GM18951 (cell line): ENCODE measurements at regions not wholly inside any gene's neighbourhood (a gene's known extent, or its start where the extent isn't known, plus 50 kb on each side); places are given as distances from the start of the nearest gene placed in this dataset.

Experiments used
- POLR2A ChIP-seq: IDR thresholded peaks from 4 replicates; pipeline ENCODE4 v1.6.1; 2011; ENCODE audit warnings: mild to moderate bottlenecking; ENCODE audit not compliant: insufficient read length, insufficient read depth; ENCODE audit errors: extremely low read depth
- in situ Hi-C: fragments of 300-500 bp; cut with MboI; formaldehyde crosslinking; loops from one replicate; pipeline ENCODE4 v1.12.0; 2022; ENCODE audit warnings: low sequenced_read_pairs, mixed read lengths, inconsistent platforms; ENCODE audit not compliant: unreplicated experiment

DNA sequence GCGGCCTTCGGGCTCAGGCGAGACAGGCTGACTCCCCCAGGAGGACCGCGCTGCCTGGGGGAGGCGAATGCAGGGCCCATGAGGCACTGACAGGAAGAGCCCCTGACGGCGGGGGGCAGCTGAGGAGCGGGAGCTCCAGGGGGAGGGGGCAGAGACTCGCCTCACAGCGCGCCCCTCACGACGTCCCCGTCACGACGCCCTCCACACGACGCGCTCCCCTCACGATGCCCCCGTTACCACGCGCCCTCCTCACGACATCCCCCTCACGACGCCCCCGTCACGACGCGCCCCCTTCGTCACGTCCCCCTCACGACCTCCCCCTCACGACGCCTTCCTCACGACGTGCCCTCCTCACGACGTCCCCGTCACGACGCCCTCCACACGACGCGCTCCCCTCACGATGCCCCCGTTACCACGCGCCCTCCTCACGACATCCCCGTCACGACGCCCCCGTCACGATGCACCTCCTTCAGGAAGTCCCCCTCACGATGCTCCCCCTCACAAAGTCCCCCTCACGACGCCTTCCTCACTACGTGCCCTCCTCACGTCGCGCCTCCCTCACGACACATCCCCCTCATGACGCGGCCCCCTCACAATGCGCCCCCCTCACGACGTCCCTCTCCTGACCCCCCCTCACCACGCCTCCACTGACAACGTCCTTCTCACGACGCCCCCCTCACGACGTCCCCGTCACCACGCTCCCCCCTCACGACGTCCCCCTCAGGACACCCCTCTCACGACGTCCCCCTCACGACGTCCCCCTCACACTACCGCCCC is 99.6 kb downstream of the ING1 start:
- in situ Hi-C loops: loop anchor here (10.0 to 25.0 kb wide), 2 partner anchors 218 to 351 kb away; no protein-coding TSS in a partner anchor
- TF ChIP-seq POLR2A: no peak

DNA sequence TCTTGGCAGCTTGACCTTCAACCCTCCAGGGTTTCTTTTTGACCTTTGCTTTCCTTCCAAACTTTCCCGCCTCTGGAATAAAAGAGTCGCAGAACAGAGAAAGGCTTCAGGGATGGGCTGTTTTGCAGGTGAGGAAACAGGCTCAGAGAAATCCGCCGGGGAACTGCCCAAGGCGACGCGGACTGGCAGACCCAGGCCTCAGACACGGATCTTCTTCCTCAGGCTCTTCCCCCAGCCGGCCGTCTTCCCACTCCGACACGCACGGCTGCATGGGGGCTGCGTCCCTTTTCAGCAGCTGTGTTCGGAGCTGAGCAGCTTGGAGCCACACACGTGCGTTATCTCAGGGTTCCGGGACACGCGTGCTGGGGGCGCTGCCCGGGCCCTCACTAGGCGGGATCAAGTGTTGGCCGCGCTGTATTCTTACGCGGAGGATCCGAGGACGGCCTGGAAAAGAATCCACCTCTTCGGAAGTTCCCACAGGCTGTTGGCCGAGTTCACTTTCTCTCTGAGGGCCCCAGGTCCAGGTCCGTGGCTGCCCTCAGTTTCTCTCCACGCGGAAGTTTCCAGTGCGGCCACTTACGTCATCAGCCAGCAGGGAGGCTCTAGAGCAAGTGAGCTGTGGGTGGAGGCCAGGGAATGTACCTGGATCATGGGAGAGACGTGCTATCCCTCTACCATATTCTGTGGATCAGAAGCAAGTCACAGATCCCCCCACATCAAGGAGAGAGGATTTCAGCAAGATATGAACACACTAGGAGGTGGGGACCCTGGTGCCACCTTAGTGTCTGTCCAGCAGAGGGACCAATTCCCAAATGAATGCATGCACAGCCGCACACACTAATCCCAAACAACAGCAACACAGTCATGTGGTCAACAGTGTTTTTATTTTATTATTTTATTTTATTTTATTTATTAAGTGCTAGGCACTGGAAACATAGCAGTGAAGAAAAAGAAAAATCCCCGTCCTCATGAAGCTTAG is 100.4 kb downstream of the ING1 start:
- no peak for TF ChIP-seq POLR2A
- in situ Hi-C loops: loop anchor here (10.0 to 25.0 kb wide), 2 partner anchors 219 to 352 kb away; no protein-coding TSS in a partner anchor

GRCh38 chr13:110815471-110816204 is 99.2 kb downstream of the ANKRD10 start:
- no peak for TF ChIP-seq POLR2A
- in situ Hi-C loops: loop anchor here (10.0 to 25.0 kb wide), 2 partner anchors 221 to 353 kb away; no protein-coding TSS in a partner anchor

DNA sequence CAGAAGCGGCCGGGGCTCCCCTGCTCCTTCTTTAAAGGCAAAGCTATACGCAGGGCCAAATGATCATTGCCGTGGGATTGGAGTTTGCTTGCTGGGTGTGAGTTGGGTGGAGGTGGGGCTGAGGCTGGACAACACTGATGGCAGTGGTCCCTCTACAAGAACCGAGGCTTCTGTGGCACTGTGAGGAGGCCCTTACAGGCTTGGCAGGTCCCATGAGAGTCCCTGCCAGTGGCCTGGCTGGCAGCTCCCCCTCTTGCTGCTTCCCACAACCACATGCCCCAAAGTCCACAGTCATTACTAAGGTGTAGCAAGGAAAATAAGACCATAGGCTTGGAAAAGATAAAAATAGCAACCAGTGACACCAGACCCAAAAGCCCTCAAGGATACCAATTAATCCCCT is 98.4 kb downstream of the ANKRD10 start:
- TF ChIP-seq POLR2A: no peak
- in situ Hi-C loops: loop anchor here (10.0 to 25.0 kb wide), 2 partner anchors 222 to 354 kb away; no protein-coding TSS in a partner anchor

GRCh38 chr13:110817143-110817542 is 97.7 kb downstream of the ANKRD10 start:
- TF ChIP-seq POLR2A: no peak
- in situ Hi-C loops: loop anchor here (10.0 to 25.0 kb wide), 2 partner anchors 222 to 355 kb away; no protein-coding TSS in a partner anchor

- no peak for TF ChIP-seq POLR2A
- in situ Hi-C loops: loop anchor here (10.0 to 25.0 kb wide), 2 partner anchors 224 to 356 kb away; no protein-coding TSS in a partner anchor
These were observed 96.1 kb downstream of the ANKRD10 start for GRCh38 chr13:110818747-110819146.

- in situ Hi-C loops: loop anchor here (10.0 to 25.0 kb wide), 2 partner anchors 225 to 357 kb away; no protein-coding TSS in a partner anchor
- TF ChIP-seq POLR2A: no peak
These were observed 95.5 kb downstream of the ANKRD10 start for GRCh38 chr13:110819203-110820014.

DNA sequence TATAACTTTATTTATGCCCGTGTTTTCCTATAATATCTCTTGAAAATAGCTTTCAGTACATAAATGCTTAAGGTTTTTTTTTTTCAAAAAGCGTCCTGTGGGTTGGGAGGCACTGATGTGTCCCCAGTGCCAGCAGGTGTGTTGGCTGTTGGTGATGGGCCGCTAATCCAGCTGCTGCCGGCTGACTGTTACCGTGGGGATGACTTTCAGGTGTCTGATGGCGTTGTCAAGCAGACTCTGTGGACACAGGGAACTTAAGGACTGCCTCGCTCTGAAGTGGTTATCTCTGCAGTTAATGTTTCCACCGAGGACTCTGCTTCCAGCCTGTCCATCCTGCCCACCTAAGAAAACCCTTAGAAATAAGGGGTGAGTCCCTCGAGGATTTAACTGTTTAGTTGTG is 94.5 kb downstream of the ANKRD10 start:
- in situ Hi-C loops: loop anchor here (25.0 kb wide), 1 partner anchor 358 kb away; no protein-coding TSS in a partner anchor

DNA sequence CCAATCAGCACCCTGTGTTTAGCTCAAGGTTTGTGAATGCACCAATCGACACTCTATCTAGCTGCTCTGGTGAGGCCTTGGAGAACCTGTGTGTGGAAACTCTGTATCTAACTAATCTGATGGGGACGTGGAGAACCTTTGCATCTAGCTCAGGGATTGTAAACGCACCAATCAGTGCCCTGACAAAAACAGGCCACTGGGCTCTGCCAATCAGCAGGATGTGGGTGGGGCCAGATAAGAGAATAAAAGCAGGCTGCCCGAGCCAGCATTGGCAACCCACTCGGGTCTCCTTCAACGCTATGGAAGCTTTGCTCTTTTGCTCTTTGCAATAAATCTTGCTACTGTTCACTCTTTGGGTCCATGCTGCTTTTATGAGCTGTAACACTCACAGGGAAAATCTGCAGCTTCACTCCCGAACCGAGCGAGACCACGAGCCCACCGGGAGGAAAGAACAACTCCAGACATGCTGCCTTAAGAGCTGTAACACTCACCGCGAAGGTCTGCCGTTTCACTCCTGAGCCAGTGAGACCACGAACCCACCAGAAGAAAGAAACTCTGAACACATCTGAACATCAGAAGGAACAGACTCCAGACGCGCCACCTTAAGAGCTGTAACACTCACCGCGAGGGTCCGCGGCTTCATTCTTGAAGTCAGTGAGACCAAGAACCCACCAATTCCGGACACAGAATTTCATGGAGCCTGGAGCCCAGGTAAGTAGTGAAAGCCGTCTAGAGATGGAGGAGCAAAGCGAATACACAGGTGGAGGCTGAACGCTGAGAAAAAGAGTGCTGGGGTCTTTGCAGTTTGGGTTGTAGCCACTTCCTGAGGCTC is 92.8 kb downstream of the ANKRD10 start:
- in situ Hi-C loops: loop anchor here (25.0 kb wide), 1 partner anchor 360 kb away; no protein-coding TSS in a partner anchor

More for the DNA sequence above, 94.5 kb downstream of the ANKRD10 start:
- no peak for TF ChIP-seq POLR2A

- no peak for TF ChIP-seq POLR2A
- in situ Hi-C loops: loop anchor here (25.0 kb wide), 1 partner anchor 360 kb away; no protein-coding TSS in a partner anchor
These were observed 92.3 kb downstream of the ANKRD10 start for GRCh38 chr13:110822669-110822945.

DNA sequence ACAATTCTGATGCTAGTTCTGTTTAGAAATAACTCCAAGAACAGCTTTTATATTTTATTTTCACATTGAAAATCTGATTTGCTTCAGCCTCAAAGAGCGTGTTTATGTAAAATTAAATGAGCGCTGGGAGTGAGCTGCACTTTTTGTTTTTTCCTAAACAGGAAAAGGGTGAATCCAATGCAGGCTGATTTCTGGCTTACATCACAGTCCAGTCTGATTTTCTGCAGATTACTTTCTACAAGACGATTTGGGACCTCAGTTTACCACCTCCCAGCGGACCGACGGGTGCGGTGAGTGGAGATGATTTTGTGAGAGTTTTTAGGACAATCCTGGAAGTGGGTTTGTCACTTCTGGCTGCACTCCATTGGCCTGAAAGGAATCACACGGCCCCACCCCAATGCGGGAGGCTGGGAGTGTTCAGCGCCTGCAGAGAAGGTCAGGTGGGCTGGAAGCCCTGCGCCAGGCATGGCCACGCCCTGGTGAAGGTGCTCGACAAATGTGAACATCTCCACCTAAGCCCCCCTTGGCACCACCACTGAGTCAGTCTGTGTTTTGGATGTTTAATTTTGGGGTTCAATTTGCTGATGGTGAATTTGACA is 90.1 kb downstream of the ANKRD10 start:
- no peak for TF ChIP-seq POLR2A
- in situ Hi-C loops: loop anchor here (25.0 kb wide), 1 partner anchor 362 kb away; no protein-coding TSS in a partner anchor

DNA sequence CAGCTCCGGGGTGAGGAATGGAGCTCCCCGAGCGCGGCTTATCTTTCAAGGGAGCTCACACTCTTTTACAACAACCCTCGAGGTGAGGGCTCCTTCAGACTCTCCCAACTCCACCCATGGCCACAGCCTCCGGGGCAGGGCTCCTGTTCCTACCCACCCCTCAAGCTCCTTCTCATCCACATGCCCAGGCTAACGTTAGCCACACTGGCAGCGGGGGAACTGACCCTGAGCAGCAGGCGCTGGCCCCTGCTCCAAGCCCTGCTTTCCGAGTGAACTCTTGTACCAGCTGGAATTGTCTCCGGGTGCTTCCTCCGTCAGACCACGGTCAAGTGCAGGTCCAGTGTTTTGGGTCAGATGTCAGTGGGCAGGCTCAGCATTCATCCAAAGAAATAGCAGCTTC is 89.4 kb downstream of the ANKRD10 start:
- in situ Hi-C loops: no loop called here

More for the DNA sequence above, 89.4 kb downstream of the ANKRD10 start:
- no peak for TF ChIP-seq POLR2A
